ENCODE measurements at regions not wholly inside any gene's neighbourhood (a gene's known extent, or its start where the extent isn't known, plus 50 kb on each side); places are given as distances from the start of the nearest gene placed in this dataset.

GRCh38 chr5:93101661-93102060, 479.4 kb downstream of the NR2F1-AS1 start:
- Histone ChIP-seq H3K36me3 (ENCODE audit: insufficient read depth, low read length) (no peaks in the 10 kb centered on the region), H3K9ac (ENCODE audit: low read length) (no peak overlapping the region), H3K27ac (ENCODE audit: low read length) (no peak overlapping the region), H3K9me2 (ENCODE audit: insufficient read depth, low read length) (no peaks in the 10 kb centered on the region), H3K27me3 (ENCODE audit: insufficient read depth, low read depth, low read length) (no peaks in the 10 kb centered on the region), H3K79me2 (replicated peaks; ENCODE audit: insufficient read depth, low read length) (no peaks in the 10 kb centered on the region), H2AFZ (ENCODE audit: low read depth, low read length) (no peak overlapping the region), H4K20me1 (ENCODE audit: insufficient read depth) (no peaks in the 10 kb centered on the region), H3K9me3 (ENCODE audit: low read length) (no peaks in the 10 kb centered on the region), H3K4me3 (ENCODE audit: low read length) (no peak overlapping the region), H3F3A (ENCODE audit: insufficient read depth, low read length, poor library complexity, severe bottlenecking) (no peaks in the 10 kb centered on the region), H3K4me2 (ENCODE audit: low read length) (no peak overlapping the region)
- TF ChIP-seq MXI1 (conservative IDR thresholded peaks at IDR 0.05; ENCODE audit: poor library complexity, severe bottlenecking), result no peak
- no peak for TF ChIP-seq SMC3 (conservative IDR thresholded peaks at IDR 0.05; ENCODE audit: poor library complexity)
- TF ChIP-seq, protein P1, sequence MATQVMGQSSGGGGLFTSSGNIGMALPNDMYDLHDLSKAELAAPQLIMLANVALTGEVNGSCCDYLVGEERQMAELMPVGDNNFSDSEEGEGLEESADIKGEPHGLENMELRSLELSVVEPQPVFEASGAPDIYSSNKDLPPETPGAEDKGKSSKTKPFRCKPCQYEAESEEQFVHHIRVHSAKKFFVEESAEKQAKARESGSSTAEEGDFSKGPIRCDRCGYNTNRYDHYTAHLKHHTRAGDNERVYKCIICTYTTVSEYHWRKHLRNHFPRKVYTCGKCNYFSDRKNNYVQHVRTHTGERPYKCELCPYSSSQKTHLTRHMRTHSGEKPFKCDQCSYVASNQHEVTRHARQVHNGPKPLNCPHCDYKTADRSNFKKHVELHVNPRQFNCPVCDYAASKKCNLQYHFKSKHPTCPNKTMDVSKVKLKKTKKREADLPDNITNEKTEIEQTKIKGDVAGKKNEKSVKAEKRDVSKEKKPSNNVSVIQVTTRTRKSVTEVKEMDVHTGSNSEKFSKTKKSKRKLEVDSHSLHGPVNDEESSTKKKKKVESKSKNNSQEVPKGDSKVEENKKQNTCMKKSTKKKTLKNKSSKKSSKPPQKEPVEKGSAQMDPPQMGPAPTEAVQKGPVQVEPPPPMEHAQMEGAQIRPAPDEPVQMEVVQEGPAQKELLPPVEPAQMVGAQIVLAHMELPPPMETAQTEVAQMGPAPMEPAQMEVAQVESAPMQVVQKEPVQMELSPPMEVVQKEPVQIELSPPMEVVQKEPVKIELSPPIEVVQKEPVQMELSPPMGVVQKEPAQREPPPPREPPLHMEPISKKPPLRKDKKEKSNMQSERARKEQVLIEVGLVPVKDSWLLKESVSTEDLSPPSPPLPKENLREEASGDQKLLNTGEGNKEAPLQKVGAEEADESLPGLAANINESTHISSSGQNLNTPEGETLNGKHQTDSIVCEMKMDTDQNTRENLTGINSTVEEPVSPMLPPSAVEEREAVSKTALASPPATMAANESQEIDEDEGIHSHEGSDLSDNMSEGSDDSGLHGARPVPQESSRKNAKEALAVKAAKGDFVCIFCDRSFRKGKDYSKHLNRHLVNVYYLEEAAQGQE (IDR thresholded peaks at IDR 0.05; ENCODE audit: borderline replicate concordance), result no peak
- TF ChIP-seq RAD21 (conservative IDR thresholded peaks at IDR 0.05), result no peak
- no peak for TF ChIP-seq CTCF (IDR thresholded peaks at IDR 0.05; ENCODE audit: poor library complexity, severe bottlenecking)
- no peak for TF ChIP-seq EZH2 (IDR thresholded peaks at IDR 0.05; ENCODE audit: borderline replicate concordance, insufficient read depth, low read length, poor library complexity, severe bottlenecking)
- no peak for TF ChIP-seq EP300 (conservative IDR thresholded peaks at IDR 0.05; ENCODE audit: poor library complexity, severe bottlenecking)
- TF ChIP-seq POLR2AphosphoS5 (IDR thresholded peaks at IDR 0.05), result no peak

GRCh38 chr5:93100976-93101375, 480.0 kb downstream of the NR2F1-AS1 start:
- H3K27ac ChIP-seq (ENCODE audit: low read length), result no peak overlapping the region
- H3K27me3 ChIP-seq (ENCODE audit: insufficient read depth, low read depth, low read length), result no peaks in the 10 kb centered on the region
- TF ChIP-seq SMC3 (conservative IDR thresholded peaks at IDR 0.05; ENCODE audit: poor library complexity), result no peak
- TF ChIP-seq RAD21 (conservative IDR thresholded peaks at IDR 0.05), result no peak
- TF ChIP-seq EP300 (conservative IDR thresholded peaks at IDR 0.05; ENCODE audit: poor library complexity, severe bottlenecking), result no peak
- TF ChIP-seq EZH2 (IDR thresholded peaks at IDR 0.05; ENCODE audit: borderline replicate concordance, insufficient read depth, low read length, poor library complexity, severe bottlenecking), result no peak
- no peak for TF ChIP-seq MXI1 (conservative IDR thresholded peaks at IDR 0.05; ENCODE audit: poor library complexity, severe bottlenecking)
- TF ChIP-seq CTCF (IDR thresholded peaks at IDR 0.05; ENCODE audit: poor library complexity, severe bottlenecking), result no peak
- no peak for TF ChIP-seq TAF1 (IDR thresholded peaks at IDR 0.05; ENCODE audit: low read depth)
- TF ChIP-seq, protein P1 (IDR thresholded peaks at IDR 0.05; ENCODE audit: borderline replicate concordance), result no peak
- TF ChIP-seq POLR2AphosphoS5 (IDR thresholded peaks at IDR 0.05), result no peak
- H3K79me2 ChIP-seq (replicated peaks; ENCODE audit: insufficient read depth, low read length), result no peaks in the 10 kb centered on the region
- H4K20me1 ChIP-seq (ENCODE audit: insufficient read depth), result no peaks in the 10 kb centered on the region
- no peak overlapping the region for H3K4me2 ChIP-seq (ENCODE audit: low read length)
- H3K9me2 ChIP-seq (ENCODE audit: insufficient read depth, low read length), result no peaks in the 10 kb centered on the region
- H3K9ac ChIP-seq (ENCODE audit: low read length), result no peak overlapping the region
- no peaks in the 10 kb centered on the region for H3F3A ChIP-seq (ENCODE audit: insufficient read depth, low read length, poor library complexity, severe bottlenecking)
- H3K36me3 ChIP-seq (ENCODE audit: insufficient read depth, low read length), result no peaks in the 10 kb centered on the region
- H3K9me3 ChIP-seq (ENCODE audit: low read length), result no peaks in the 10 kb centered on the region
- no peak overlapping the region for H2AFZ ChIP-seq (ENCODE audit: low read depth, low read length)
- H3K4me3 ChIP-seq (ENCODE audit: low read length), result no peak overlapping the region
